Transverse colon (tissue), 4 donors: ENCODE measurements at regions not wholly inside any gene's neighbourhood (a gene's known extent, or its start where the extent isn't known, plus 50 kb on each side); places are given as distances from the start of the nearest gene placed in this dataset.

ENCODE experiments used
- CTCF ChIP-seq, 5 experiments: fragments of 200-600 bp in 3 of 5; fragments of 450-650 bp in 2 of 5; sonication (generic) in 3 of 5; IDR thresholded peaks; 1 replicate in 2 of 5; 2 replicates in 3 of 5; pipeline ENCODE4 v1.5.1; 2016 to 2017; ENCODE audit warnings: antibody characterized with exemption in 5 of 5, inconsistent platforms in 3 of 5, mild to moderate bottlenecking in 2 of 5, moderate library complexity in 1 of 5
- EP300 ChIP-seq: sonication (generic); formaldehyde crosslinking; IDR thresholded peaks from one replicate; pipeline ENCODE4 v1.6.1; 2017; ENCODE audit warnings: antibody characterized with exemption, low read depth
- POLR2A ChIP-seq: fragments of 450-650 bp; IDR thresholded peaks from one replicate; pipeline ENCODE4 v1.6.1; 2016; ENCODE audit warnings: antibody characterized with exemption, mild to moderate bottlenecking, moderate library complexity
- POLR2AphosphoS5 ChIP-seq, 3 donors: sonication (generic); formaldehyde crosslinking; IDR thresholded peaks; one replicate each; pipeline ENCODE4 v1.6.1; 2016; ENCODE audit warnings: antibody characterized with exemption in 3 of 3

GRCh38 chr2:160952464-160953254 is 207.6 kb upstream of the TANK start:
- no peak for TF ChIP-seq CTCF (IDR thresholded peaks at IDR 0.05)
- TF ChIP-seq POLR2A, result no peak
- TF ChIP-seq POLR2AphosphoS5 (IDR thresholded peaks at IDR 0.05), result peak in 2 of 3 donors; percentile 8 to 40
- TF ChIP-seq EP300, result no peak
